Gastroesophageal sphincter (tissue), 3 donors: ENCODE measurements at regions not wholly inside any gene's neighbourhood (a gene's known extent, or its start where the extent isn't known, plus 50 kb on each side); places are given as distances from the start of the nearest gene placed in this dataset.

Source experiments
- EP300 ChIP-seq: sonication (generic); formaldehyde crosslinking; IDR thresholded peaks from one replicate; pipeline ENCODE4 v1.6.1; 2017; ENCODE audit warnings: antibody characterized with exemption, mild to moderate bottlenecking
- POLR2A ChIP-seq, 2 donors: fragments of 450-650 bp; IDR thresholded peaks; one replicate each; pipeline ENCODE4 v1.6.1; 2017; ENCODE audit warnings: antibody characterized with exemption in 2 of 2, mild to moderate bottlenecking in 2 of 2, moderate library complexity in 1 of 2
- TF ChIP-seq, protein P1 (sequence below), 4 experiments: fragments of 200-600 bp in 2 of 4; fragments of 450-650 bp in 2 of 4; sonication (generic) in 1 of 4; IDR thresholded peaks; one replicate each; pipeline ENCODE4 v1.5.1; 2017 to 2019; ENCODE audit warnings: antibody characterized with exemption in 4 of 4, mild to moderate bottlenecking in 2 of 4, moderate library complexity in 2 of 4

DNA sequence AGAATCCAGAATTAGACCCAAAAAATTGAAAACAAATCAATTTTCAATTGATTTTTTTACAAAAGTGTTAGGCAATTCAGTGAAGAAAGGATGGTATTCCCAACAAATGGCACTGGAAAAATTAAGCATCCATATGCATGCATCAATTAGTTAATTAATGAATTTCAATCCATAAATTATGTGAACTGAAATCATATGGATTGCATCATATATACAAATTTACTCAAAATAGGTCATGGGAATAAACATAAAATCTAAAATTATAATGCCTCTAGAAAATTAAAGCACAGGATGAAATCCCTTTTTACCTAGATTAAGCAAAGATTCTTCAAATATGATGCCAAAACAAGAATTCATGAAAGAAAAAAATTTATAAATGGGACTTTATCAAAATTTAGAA, 213.9 kb upstream of the KLHL29 start:
- TF ChIP-seq EP300 (no peak), POLR2A (IDR thresholded peaks at IDR 0.05) (no peak)
- TF ChIP-seq, protein P1, sequence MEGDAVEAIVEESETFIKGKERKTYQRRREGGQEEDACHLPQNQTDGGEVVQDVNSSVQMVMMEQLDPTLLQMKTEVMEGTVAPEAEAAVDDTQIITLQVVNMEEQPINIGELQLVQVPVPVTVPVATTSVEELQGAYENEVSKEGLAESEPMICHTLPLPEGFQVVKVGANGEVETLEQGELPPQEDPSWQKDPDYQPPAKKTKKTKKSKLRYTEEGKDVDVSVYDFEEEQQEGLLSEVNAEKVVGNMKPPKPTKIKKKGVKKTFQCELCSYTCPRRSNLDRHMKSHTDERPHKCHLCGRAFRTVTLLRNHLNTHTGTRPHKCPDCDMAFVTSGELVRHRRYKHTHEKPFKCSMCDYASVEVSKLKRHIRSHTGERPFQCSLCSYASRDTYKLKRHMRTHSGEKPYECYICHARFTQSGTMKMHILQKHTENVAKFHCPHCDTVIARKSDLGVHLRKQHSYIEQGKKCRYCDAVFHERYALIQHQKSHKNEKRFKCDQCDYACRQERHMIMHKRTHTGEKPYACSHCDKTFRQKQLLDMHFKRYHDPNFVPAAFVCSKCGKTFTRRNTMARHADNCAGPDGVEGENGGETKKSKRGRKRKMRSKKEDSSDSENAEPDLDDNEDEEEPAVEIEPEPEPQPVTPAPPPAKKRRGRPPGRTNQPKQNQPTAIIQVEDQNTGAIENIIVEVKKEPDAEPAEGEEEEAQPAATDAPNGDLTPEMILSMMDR (IDR thresholded peaks at IDR 0.05), result no peak
